PC-9 (cell line): ENCODE measurements at regions not wholly inside any gene's neighbourhood (a gene's known extent, or its start where the extent isn't known, plus 50 kb on each side); places are given as distances from the start of the nearest gene placed in this dataset.

Source experiments
- BruUV-seq: library from RNA; stranded (reverse); fragments of 400-500 nt; replicated peaks from 2 replicates; lab custom pipeline; 2021; lab: Mats Ljungman, UMichigan
- CTCF ChIA-PET: fragments of 300-600 bp; sonication (Branson Sonifier 250); formaldehyde crosslinking; loops from one replicate; lab custom pipeline; 2022; ENCODE audit warnings: antibody characterized with exemption; lab: Charles Lee
- POLR2A ChIA-PET: fragments of 300-600 bp; sonication (Branson Sonifier 250); formaldehyde crosslinking; loops from one replicate; lab custom pipeline; 2022; ENCODE audit warnings: antibody characterized with exemption; ENCODE audit not compliant: unreplicated experiment; lab: Charles Lee
- DNase-seq, 2 experiments: peaks; one replicate each; pipeline versions ENCODE4 v3.0.0 to v3.0.0-alpha.2; 2015 to 2022; ENCODE audit warnings: mixed read lengths in 1 of 2
- H2AFZ ChIP-seq: fragments of 200-600 bp; sonication (generic); 2 replicates; pipeline ENCODE4 v1.8.1; 2017; ENCODE audit warnings: antibody characterized with exemption
- H3F3A ChIP-seq: fragments of 200-600 bp; sonication (generic); 2 replicates; pipeline ENCODE4 v1.8.1; 2017; ENCODE audit warnings: antibody characterized with exemption, mild to moderate bottlenecking, low read depth; ENCODE audit not compliant: insufficient read depth
- H3K27ac ChIP-seq: fragments of 200-600 bp; sonication (generic); 2 replicates; pipeline ENCODE4 v1.6.1; 2016; ENCODE audit warnings: mixed run types
- H3K27me3 ChIP-seq: fragments of 200-600 bp; sonication (generic); 2 replicates; pipeline ENCODE4 v1.6.1; 2016; ENCODE audit warnings: low read depth, mixed run types; ENCODE audit not compliant: insufficient read depth
- H3K36me3 ChIP-seq: fragments of 200-600 bp; sonication (generic); 2 replicates; pipeline ENCODE4 v1.6.1; 2016; ENCODE audit warnings: low read depth, mixed run types
- H3K4me1 ChIP-seq: fragments of 200-600 bp; sonication (generic); replicated peaks from 2 replicates; pipeline ENCODE4 v1.6.1; 2016; ENCODE audit warnings: mixed run types; ENCODE audit not compliant: insufficient read depth
- H3K4me2 ChIP-seq: fragments of 200-600 bp; sonication (generic); 2 replicates; pipeline ENCODE4 v1.6.1; 2017; ENCODE audit warnings: mixed run types
- H3K4me3 ChIP-seq: fragments of 200-600 bp; sonication (generic); 2 replicates; pipeline ENCODE4 v1.6.1; 2016; ENCODE audit warnings: mixed run types
- H3K79me2 ChIP-seq: fragments of 200-600 bp; sonication (generic); 2 replicates; pipeline ENCODE4 v1.6.1; 2017; ENCODE audit warnings: low read depth, mixed run types
- H3K9me2 ChIP-seq: fragments of 200-600 bp; sonication (generic); 2 replicates; pipeline ENCODE4 v1.8.1; 2017; ENCODE audit warnings: mild to moderate bottlenecking; ENCODE audit not compliant: insufficient read depth
- H3K9me3 ChIP-seq: fragments of 200-600 bp; sonication (generic); 2 replicates; pipeline ENCODE4 v1.8.1; 2016; ENCODE audit warnings: low read depth; ENCODE audit not compliant: insufficient read depth
- H4K20me1 ChIP-seq: fragments of 200-600 bp; sonication (generic); 2 replicates; pipeline ENCODE4 v1.8.1; 2017; ENCODE audit not compliant: insufficient read depth
- CTCF ChIP-seq: fragments of 200-600 bp; sonication (generic); conservative IDR thresholded peaks from 2 replicates; pipeline ENCODE4 v1.6.1; 2017; ENCODE audit warnings: mixed run types, antibody characterized with exemption, mild to moderate bottlenecking, moderate library complexity
- EZH2 ChIP-seq: fragments of 200-600 bp; sonication (generic); IDR thresholded peaks from 2 replicates; pipeline ENCODE4 v1.8.0; 2017; ENCODE audit warnings: antibody characterized with exemption, low read depth
- intact Hi-C: fragments of 100-400 bp; cut with micrococcal nuclease; formaldehyde crosslinking; loops from one replicate; pipeline ENCODE4 v1.10.0; 2022; ENCODE audit not compliant: unreplicated experiment

- H3K4me3 ChIP-seq: no peak overlapping the region
- H3K36me3 ChIP-seq: no peaks in the 10 kb centered on the region
- H3K27me3 ChIP-seq: no peaks in the 10 kb centered on the region
- POLR2A ChIA-PET: no interaction called here
- no TSS peak for BruUV-seq
- H3F3A ChIP-seq: peaks cover 10% of the 10 kb centered on the region
- CTCF ChIA-PET: no interaction called here
- intact Hi-C loops: no loop called here
- H4K20me1 ChIP-seq: no peaks in the 10 kb centered on the region
- H3K4me2 ChIP-seq: no peak overlapping the region
- H3K9me2 ChIP-seq: no peaks in the 10 kb centered on the region
- H3K27ac ChIP-seq: no peak overlapping the region
- peaks cover 19% of the 10 kb centered on the region; the same call in 1 of the 2 replicates for H3K4me1 ChIP-seq
- DNase-seq: no peak
- H2AFZ ChIP-seq: no peak overlapping the region
- no peak for TF ChIP-seq EZH2
- no peak for TF ChIP-seq CTCF
- H3K79me2 ChIP-seq: no peaks in the 10 kb centered on the region
- H3K9me3 ChIP-seq: no peaks in the 10 kb centered on the region
Observed at GRCh38 chr22:44588348-44588747, 90.3 kb upstream of the RTL6 start.

- H3K79me2 ChIP-seq: no peaks in the 10 kb centered on the region
- peaks cover 19% of the 10 kb centered on the region; the same call in 1 of the 2 replicates for H3K4me1 ChIP-seq
- H2AFZ ChIP-seq: no peak overlapping the region
- H3K27me3 ChIP-seq: no peaks in the 10 kb centered on the region
- no peaks in the 10 kb centered on the region for H3K36me3 ChIP-seq
- peak overlapping the region; percentile 54 for H3K4me2 ChIP-seq
- H3K9me3 ChIP-seq: no peaks in the 10 kb centered on the region
- H3F3A ChIP-seq: peaks cover 10% of the 10 kb centered on the region
- no TSS peak for BruUV-seq
- ChIA-PET CTCF (no interaction called here), POLR2A (no interaction called here)
- H4K20me1 ChIP-seq: no peaks in the 10 kb centered on the region
- H3K27ac ChIP-seq: no peak overlapping the region
- intact Hi-C loops: no loop called here
- H3K9me2 ChIP-seq: no peaks in the 10 kb centered on the region
- TF ChIP-seq CTCF: no peak
- TF ChIP-seq EZH2: no peak
- DNase-seq: no peak
- no peak overlapping the region for H3K4me3 ChIP-seq
Observed at GRCh38 chr22:44587737-44588310, 89.8 kb upstream of the RTL6 start.

GRCh38 chr22:44586999-44587736 lies 89.1 kb upstream of the RTL6 start:
- Histone ChIP-seq H3K79me2 (no peaks in the 10 kb centered on the region), H3K9me2 (no peaks in the 10 kb centered on the region), H3K4me2 (peak overlapping the region; percentile 54), H3K4me3 (no peak overlapping the region; the same call in 1 of the 2 replicates), H3K27me3 (no peaks in the 10 kb centered on the region), H2AFZ (no peak overlapping the region), H3K4me1 (peaks cover 19% of the 10 kb centered on the region; the same call in 1 of the 2 replicates), H3K36me3 (no peaks in the 10 kb centered on the region), H3F3A (peaks cover 10% of the 10 kb centered on the region), H4K20me1 (no peaks in the 10 kb centered on the region), H3K9me3 (no peaks in the 10 kb centered on the region), H3K27ac (no peak overlapping the region)
- TF ChIP-seq CTCF (no peak), EZH2 (no peak)
- TSS peak; percentile 71 for BruUV-seq
- intact Hi-C loops: no loop called here
- POLR2A ChIA-PET: no interaction called here
- DNase-seq: peak; percentile 71 to 74
- CTCF ChIA-PET: interaction anchor here (0.9 kb wide), 1 partner anchor 13 kb away, joined by 3 read pairs; no protein-coding TSS in a partner anchor
